ENCODE measurements at regions not wholly inside any gene's neighbourhood (a gene's known extent, or its start where the extent isn't known, plus 50 kb on each side); places are given as distances from the start of the nearest gene placed in this dataset.

DNA sequence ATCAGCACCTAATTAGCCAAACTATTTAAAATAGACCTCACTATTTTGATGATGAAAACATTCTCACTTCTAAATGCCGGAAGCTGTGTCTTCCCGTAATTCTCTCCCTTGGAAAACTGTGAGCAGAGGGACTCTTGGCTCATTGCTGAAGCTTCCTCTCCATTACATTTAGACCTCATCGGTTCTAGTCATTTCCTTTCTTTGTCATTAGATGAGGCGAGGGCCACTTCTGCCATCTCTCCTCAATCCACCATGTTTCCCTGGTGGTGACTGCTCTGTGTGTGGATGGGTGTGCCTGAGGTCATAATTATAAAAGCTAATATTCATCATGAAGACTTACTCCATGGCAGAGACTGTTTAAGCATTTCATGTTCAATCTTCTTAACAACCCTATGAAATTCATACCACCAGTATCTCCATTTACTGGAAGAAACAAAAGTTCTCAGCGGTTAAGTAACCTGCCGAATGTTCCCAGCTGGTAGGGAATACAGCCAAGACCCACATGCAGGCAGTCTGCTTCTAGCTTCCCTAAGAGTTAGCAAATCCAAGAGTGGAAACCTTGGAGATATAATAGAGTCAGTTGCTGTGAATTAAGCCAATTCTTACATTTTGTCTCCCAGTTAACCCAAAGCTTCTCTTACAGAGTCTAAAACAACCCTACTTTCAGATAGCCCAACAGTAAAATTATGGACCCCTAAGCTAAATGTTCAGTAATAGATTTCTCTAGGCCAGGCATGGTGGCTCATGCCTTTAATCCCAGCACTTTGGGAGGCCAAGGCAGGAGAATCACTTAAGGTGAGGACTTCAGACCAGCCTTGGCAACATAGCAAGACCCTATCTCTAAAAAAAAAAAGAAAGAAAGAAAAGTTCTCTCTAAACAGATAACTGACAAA lies 156.2 kb downstream of the ZBTB18 start:
- CTCF ChIA-PET, result interaction anchor here (0.9 to 1.0 kb wide), 2 partner anchors 11 to 65 kb away, joined by 3 read pairs; no protein-coding TSS in a partner anchor
- no peaks in the 10 kb centered on the region for H3K36me3 ChIP-seq (ENCODE audit: control insufficient read depth in 2 of 2, insufficient read depth in 1 of 2, low read length in 2 of 2)
- TF ChIP-seq ZNF530 (tag by site-specific recombination; IDR thresholded peaks at IDR 0.05; ENCODE audit: low read depth), result no peak
- TF ChIP-seq, protein P1, sequence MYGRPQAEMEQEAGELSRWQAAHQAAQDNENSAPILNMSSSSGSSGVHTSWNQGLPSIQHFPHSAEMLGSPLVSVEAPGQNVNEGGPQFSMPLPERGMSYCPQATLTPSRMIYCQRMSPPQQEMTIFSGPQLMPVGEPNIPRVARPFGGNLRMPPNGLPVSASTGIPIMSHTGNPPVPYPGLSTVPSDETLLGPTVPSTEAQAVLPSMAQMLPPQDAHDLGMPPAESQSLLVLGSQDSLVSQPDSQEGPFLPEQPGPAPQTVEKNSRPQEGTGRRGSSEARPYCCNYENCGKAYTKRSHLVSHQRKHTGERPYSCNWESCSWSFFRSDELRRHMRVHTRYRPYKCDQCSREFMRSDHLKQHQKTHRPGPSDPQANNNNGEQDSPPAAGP (tag by site-specific recombination; IDR thresholded peaks at IDR 0.05), result no peak
- TF ChIP-seq ZBTB21 (tag by site-specific recombination; IDR thresholded peaks at IDR 0.05), result no peak
- no peak for TF ChIP-seq ZNF555 (tag by site-specific recombination; conservative IDR thresholded peaks at IDR 0.05)
- TF ChIP-seq ZNF513 (tag by site-specific recombination; IDR thresholded peaks at IDR 0.05), result no peak
- no peak for TF ChIP-seq ZNF2 (tag by site-specific recombination; IDR thresholded peaks at IDR 0.05)
- TF ChIP-seq, protein P2, sequence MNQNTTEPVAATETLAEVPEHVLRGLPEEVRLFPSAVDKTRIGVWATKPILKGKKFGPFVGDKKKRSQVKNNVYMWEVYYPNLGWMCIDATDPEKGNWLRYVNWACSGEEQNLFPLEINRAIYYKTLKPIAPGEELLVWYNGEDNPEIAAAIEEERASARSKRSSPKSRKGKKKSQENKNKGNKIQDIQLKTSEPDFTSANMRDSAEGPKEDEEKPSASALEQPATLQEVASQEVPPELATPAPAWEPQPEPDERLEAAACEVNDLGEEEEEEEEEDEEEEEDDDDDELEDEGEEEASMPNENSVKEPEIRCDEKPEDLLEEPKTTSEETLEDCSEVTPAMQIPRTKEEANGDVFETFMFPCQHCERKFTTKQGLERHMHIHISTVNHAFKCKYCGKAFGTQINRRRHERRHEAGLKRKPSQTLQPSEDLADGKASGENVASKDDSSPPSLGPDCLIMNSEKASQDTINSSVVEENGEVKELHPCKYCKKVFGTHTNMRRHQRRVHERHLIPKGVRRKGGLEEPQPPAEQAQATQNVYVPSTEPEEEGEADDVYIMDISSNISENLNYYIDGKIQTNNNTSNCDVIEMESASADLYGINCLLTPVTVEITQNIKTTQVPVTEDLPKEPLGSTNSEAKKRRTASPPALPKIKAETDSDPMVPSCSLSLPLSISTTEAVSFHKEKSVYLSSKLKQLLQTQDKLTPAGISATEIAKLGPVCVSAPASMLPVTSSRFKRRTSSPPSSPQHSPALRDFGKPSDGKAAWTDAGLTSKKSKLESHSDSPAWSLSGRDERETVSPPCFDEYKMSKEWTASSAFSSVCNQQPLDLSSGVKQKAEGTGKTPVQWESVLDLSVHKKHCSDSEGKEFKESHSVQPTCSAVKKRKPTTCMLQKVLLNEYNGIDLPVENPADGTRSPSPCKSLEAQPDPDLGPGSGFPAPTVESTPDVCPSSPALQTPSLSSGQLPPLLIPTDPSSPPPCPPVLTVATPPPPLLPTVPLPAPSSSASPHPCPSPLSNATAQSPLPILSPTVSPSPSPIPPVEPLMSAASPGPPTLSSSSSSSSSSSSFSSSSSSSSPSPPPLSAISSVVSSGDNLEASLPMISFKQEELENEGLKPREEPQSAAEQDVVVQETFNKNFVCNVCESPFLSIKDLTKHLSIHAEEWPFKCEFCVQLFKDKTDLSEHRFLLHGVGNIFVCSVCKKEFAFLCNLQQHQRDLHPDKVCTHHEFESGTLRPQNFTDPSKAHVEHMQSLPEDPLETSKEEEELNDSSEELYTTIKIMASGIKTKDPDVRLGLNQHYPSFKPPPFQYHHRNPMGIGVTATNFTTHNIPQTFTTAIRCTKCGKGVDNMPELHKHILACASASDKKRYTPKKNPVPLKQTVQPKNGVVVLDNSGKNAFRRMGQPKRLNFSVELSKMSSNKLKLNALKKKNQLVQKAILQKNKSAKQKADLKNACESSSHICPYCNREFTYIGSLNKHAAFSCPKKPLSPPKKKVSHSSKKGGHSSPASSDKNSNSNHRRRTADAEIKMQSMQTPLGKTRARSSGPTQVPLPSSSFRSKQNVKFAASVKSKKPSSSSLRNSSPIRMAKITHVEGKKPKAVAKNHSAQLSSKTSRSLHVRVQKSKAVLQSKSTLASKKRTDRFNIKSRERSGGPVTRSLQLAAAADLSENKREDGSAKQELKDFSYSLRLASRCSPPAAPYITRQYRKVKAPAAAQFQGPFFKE (tag by site-specific recombination; IDR thresholded peaks at IDR 0.05; ENCODE audit: borderline replicate concordance), result no peak
- no peak for TF ChIP-seq ZNF510 (tag by site-specific recombination; IDR thresholded peaks at IDR 0.05; ENCODE audit: insufficient replicate concordance)
- TF ChIP-seq ZXDB (tag by site-specific recombination; IDR thresholded peaks at IDR 0.05), result no peak
- TF ChIP-seq ZNF792 (tag by site-specific recombination; IDR thresholded peaks at IDR 0.05), result no peak
- TF ChIP-seq ZNF558 (tag by site-specific recombination; IDR thresholded peaks at IDR 0.05), result no peak
- TF ChIP-seq ZNF830 (tag by site-specific recombination; IDR thresholded peaks at IDR 0.05; ENCODE audit: low read depth), result no peak
- TF ChIP-seq, protein P3, sequence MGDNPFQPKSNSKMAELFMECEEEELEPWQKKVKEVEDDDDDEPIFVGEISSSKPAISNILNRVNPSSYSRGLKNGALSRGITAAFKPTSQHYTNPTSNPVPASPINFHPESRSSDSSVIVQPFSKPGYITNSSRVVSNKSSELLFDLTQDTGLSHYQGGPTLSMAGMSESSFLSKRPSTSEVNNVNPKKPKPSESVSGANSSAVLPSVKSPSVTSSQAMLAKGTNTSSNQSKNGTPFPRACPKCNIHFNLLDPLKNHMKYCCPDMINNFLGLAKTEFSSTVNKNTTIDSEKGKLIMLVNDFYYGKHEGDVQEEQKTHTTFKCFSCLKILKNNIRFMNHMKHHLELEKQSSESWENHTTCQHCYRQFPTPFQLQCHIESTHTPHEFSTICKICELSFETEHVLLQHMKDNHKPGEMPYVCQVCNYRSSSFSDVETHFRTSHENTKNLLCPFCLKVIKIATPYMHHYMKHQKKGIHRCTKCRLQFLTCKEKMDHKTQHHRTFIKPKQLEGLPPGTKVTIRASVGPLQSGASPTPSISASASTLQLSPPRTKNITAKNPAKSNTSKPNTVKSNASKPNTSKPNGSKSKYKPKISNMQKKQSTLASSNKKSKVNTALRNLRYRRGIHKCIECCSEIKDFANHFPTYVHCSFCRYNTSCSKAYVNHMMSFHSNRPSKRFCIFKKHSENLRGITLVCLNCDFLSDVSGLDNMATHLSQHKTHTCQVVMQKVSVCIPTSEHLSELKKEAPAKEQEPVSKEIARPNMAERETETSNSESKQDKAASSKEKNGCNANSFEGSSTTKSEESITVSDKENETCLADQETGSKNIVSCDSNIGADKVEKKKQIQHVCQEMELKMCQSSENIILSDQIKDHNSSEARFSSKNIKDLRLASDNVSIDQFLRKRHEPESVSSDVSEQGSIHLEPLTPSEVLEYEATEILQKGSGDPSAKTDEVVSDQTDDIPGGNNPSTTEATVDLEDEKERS (tag by site-specific recombination; IDR thresholded peaks at IDR 0.05), result no peak
- no peak for TF ChIP-seq ZNF23 (tag by site-specific recombination; IDR thresholded peaks at IDR 0.05; ENCODE audit: borderline replicate concordance)
- TF ChIP-seq KLF8 (tag by site-specific recombination; IDR thresholded peaks at IDR 0.05), result no peak
- TF ChIP-seq, protein P4, sequence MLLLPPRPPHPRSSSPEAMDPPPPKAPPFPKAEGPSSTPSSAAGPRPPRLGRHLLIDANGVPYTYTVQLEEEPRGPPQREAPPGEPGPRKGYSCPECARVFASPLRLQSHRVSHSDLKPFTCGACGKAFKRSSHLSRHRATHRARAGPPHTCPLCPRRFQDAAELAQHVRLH (tag by site-specific recombination; IDR thresholded peaks at IDR 0.05), result no peak
- no peak overlapping the region for H3K27ac ChIP-seq (ENCODE audit: extremely low read depth, low read depth, low read length)
- POLR2A ChIA-PET, result interaction anchor here (0.5 kb wide), 1 partner anchor 39 kb away, joined by 4 read pairs; no protein-coding TSS in a partner anchor
- H3K9me3 ChIP-seq (ENCODE audit: control insufficient read depth, insufficient read depth, low read depth, low read length), result no peaks in the 10 kb centered on the region
- H3K4me3 ChIP-seq (ENCODE audit: low read depth, low read length), result no peak overlapping the region
- H3K4me1 ChIP-seq (ENCODE audit: control insufficient read depth, insufficient read depth, low read length), result no peaks in the 10 kb centered on the region
